ENCODE measurements at regions not wholly inside any gene's neighbourhood (a gene's known extent, or its start where the extent isn't known, plus 50 kb on each side); places are given as distances from the start of the nearest gene placed in this dataset.

- DNase-seq (ENCODE audit: extremely low spot score in 2 of 2) = no peak
- Histone ChIP-seq H3K27me3 (no peaks in the 10 kb centered on the region), H3K4me3 (no peak overlapping the region), H3K4me1 (peaks cover 18% of the 10 kb centered on the region), H3K36me3 (no peaks in the 10 kb centered on the region), H3K9me3 (no peaks in the 10 kb centered on the region), H3K27ac (no peak overlapping the region)
- intact Hi-C loops (cut with DNase I) = no loop called here
- no peak for TF ChIP-seq CTCF (IDR thresholded peaks at IDR 0.05)
- TF ChIP-seq POLR2A (IDR thresholded peaks at IDR 0.05) = no peak
- no peak for TF ChIP-seq POLR2AphosphoS5 (IDR thresholded peaks at IDR 0.05; ENCODE audit: insufficient read depth in 1 of 2, low read depth in 1 of 2)
These were observed 182.7 kb downstream of the INHBB start for GRCh38 chr2:120528693-120529076.

DNA sequence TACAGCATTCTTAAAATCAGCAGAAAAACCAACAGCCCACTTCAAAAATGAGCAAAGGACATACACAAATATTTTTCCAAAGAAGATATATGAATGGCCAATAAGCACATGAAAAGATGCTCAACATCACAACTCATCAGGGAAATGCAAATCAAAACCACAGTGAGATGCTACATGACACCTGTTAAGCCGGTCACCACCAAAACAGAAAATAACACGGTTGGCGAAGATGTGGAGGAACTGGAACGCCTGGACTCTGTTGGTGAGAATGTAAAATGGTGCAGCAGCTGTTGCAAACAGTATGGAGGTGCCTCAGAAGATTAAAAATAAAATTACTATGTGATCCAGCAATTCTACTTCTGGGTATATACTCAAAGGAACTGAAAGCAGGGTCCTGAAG, 184.8 kb downstream of the INHBB start:
- no peaks in the 10 kb centered on the region for H3K27me3 ChIP-seq
- H3K4me1 ChIP-seq = peaks cover 18% of the 10 kb centered on the region
- no peak overlapping the region for H3K27ac ChIP-seq
- no peak for TF ChIP-seq POLR2AphosphoS5 (IDR thresholded peaks at IDR 0.05; ENCODE audit: insufficient read depth in 1 of 2, low read depth in 1 of 2)
- TF ChIP-seq CTCF (IDR thresholded peaks at IDR 0.05) = no peak
- TF ChIP-seq POLR2A (IDR thresholded peaks at IDR 0.05) = no peak
- no peak overlapping the region for H3K4me3 ChIP-seq
- no peak for DNase-seq (ENCODE audit: extremely low spot score in 2 of 2)
- no peaks in the 10 kb centered on the region for H3K36me3 ChIP-seq
- intact Hi-C loops (cut with DNase I) = no loop called here
- no peaks in the 10 kb centered on the region for H3K9me3 ChIP-seq

GRCh38 chr2:120531365-120531764, 185.4 kb downstream of the INHBB start:
- TF ChIP-seq CTCF (IDR thresholded peaks at IDR 0.05) (no peak), POLR2AphosphoS5 (IDR thresholded peaks at IDR 0.05; ENCODE audit: insufficient read depth in 1 of 2, low read depth in 1 of 2) (no peak), POLR2A (IDR thresholded peaks at IDR 0.05) (no peak)
- no peak overlapping the region for H3K27ac ChIP-seq
- H3K4me3 ChIP-seq = no peak overlapping the region
- H3K9me3 ChIP-seq = no peaks in the 10 kb centered on the region
- H3K36me3 ChIP-seq = no peaks in the 10 kb centered on the region
- H3K4me1 ChIP-seq = peaks cover 18% of the 10 kb centered on the region
- H3K27me3 ChIP-seq = no peaks in the 10 kb centered on the region
- no peak for DNase-seq (ENCODE audit: extremely low spot score in 2 of 2)
- intact Hi-C loops (cut with DNase I) = no loop called here

DNA sequence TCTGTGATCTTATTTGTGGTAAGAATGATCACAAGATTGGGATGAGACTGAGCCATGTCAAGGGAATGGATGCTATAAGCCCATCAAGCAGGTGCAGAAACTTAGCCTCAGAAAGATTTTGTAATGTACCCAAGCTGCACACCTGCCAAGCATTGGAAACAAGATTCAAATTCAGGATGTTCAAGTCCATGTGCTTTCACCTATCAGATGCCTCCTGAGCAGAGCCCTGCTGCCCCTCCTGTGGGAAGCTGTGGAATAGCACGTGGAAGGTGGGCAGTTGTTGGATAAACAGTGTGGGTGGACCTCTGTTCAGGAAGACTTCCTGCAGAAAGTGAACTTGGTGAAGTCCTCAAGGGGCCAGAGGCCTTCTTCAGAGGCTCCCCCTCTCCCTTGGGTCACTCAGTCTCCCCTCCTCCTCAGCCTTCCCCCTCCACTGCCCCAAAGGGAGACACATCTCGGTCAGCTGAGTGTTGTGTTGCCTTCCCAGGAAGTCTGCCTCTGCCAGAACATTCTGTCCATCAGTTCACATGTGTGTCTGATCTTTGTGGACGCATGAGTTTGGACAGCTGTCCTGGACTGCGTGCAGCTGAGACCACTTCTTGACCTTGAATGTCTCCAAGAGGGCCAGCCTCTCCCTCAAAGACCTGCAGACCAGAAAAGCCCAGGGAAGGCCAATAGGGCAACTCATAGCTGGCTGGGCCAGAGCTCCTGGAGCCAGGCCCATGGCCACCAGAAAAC, 186.1 kb downstream of the INHBB start:
- no peaks in the 10 kb centered on the region for H3K36me3 ChIP-seq
- TF ChIP-seq CTCF (IDR thresholded peaks at IDR 0.05) = no peak
- TF ChIP-seq POLR2AphosphoS5 (IDR thresholded peaks at IDR 0.05; ENCODE audit: insufficient read depth in 1 of 2, low read depth in 1 of 2) = peak in 1 of 2 donors; percentile 33
- TF ChIP-seq POLR2A (IDR thresholded peaks at IDR 0.05) = no peak
- intact Hi-C loops (cut with DNase I) = no loop called here
- DNase-seq (ENCODE audit: extremely low spot score in 2 of 2) = no peak
- no peaks in the 10 kb centered on the region for H3K27me3 ChIP-seq
- H3K9me3 ChIP-seq = no peaks in the 10 kb centered on the region
- H3K4me3 ChIP-seq = no peak overlapping the region
- peaks cover 18% of the 10 kb centered on the region for H3K4me1 ChIP-seq
- peak overlapping the region; percentile 14 for H3K27ac ChIP-seq

DNA sequence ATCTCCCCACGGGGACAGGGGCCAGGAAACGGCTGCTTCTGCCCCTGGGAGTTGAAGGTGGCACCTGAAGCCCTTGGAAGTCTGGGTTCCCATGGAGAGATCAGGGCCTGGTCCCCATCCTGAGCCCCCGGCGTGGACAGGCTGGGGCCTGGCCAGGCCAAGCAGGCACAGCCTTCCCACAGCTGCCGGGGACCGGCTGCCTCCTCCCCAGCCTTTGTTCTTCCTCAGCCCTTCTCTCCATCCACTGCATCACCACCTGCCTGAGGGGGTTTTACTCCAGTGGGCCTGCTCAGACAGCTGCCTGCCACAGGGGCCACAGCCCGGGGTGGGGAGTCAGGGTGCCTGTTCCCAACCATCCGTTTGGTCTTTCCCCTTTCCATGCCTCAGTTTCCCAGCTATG, 187.7 kb downstream of the INHBB start:
- H3K36me3 ChIP-seq = no peaks in the 10 kb centered on the region
- no peaks in the 10 kb centered on the region for H3K27me3 ChIP-seq
- H3K27ac ChIP-seq = no peak overlapping the region
- no peak for DNase-seq (ENCODE audit: extremely low spot score in 2 of 2)
- peaks cover 21% of the 10 kb centered on the region for H3K4me1 ChIP-seq
- H3K9me3 ChIP-seq = no peaks in the 10 kb centered on the region
- intact Hi-C loops (cut with DNase I) = no loop called here
- TF ChIP-seq CTCF (IDR thresholded peaks at IDR 0.05) = no peak
- no peak for TF ChIP-seq POLR2A (IDR thresholded peaks at IDR 0.05)
- TF ChIP-seq POLR2AphosphoS5 (IDR thresholded peaks at IDR 0.05; ENCODE audit: insufficient read depth in 1 of 2, low read depth in 1 of 2) = no peak
- H3K4me3 ChIP-seq = no peak overlapping the region

Data from vagina (tissue), 2 donors.